Tibial artery (tissue), 4 donors: ENCODE measurements at regions not wholly inside any gene's neighbourhood (a gene's known extent, or its start where the extent isn't known, plus 50 kb on each side); places are given as distances from the start of the nearest gene placed in this dataset.
"Not testable (repeated sequence)": the region's sequence is repeated elsewhere in the genome, so short reads cannot be mapped to it uniquely, and the experiment has no call there.

Experiments
- DNase-seq, 2 donors: peaks; one replicate each; pipeline ENCODE4 v3.0.0-alpha.2; 2019
- H3K27ac ChIP-seq, 2 donors: fragments of 200-600 bp; sonication (generic) in 1 of 2; 1 replicate in 1 of 2; 2 replicates in 1 of 2; pipeline ENCODE4 v1.5.1; 2018 to 2019; ENCODE audit warnings: mild to moderate bottlenecking in 1 of 2
- H3K27me3 ChIP-seq, 2 donors: fragments of 200-600 bp; sonication (generic) in 1 of 2; one replicate each; pipeline versions ENCODE4 v1.5.1 to v1.6.0; 2016 to 2019
- H3K36me3 ChIP-seq, 3 donors: fragments of 200-600 bp; sonication (generic) in 2 of 3; one replicate each; pipeline ENCODE4 v1.5.1; 2016 to 2019; ENCODE audit warnings: mild to moderate bottlenecking in 2 of 3
- H3K4me1 ChIP-seq, 4 donors: fragments of 200-600 bp; sonication (generic) in 2 of 4; 1 replicate in 3 of 4; 2 replicates in 1 of 4; pipeline ENCODE4 v1.5.1; 2016 to 2019
- H3K4me3 ChIP-seq, 2 donors: fragments of 200-600 bp; sonication (generic) in 1 of 2; 1 replicate in 1 of 2; 2 replicates in 1 of 2; pipeline ENCODE4 v1.5.1; 2018 to 2019; ENCODE audit warnings: mild to moderate bottlenecking in 2 of 2
- H3K9me3 ChIP-seq, 3 donors: fragments of 200-600 bp; sonication (generic) in 1 of 3; one replicate each; pipeline ENCODE4 v1.5.1; 2016 to 2019
- CTCF ChIP-seq, 2 experiments: fragments of 200-600 bp in 1 of 2; fragments of 450-650 bp in 1 of 2; IDR thresholded peaks; one replicate each; pipeline ENCODE4 v1.5.1; 2017 to 2019; ENCODE audit warnings: antibody characterized with exemption in 2 of 2, mild to moderate bottlenecking in 1 of 2, moderate library complexity in 1 of 2
- intact Hi-C: fragments of 100-400 bp; cut with DNase I; formaldehyde crosslinking; loops from one replicate; pipeline ENCODE4 v1.15.0; 2023; ENCODE audit warnings: low total_unique reads

GRCh38 chr11:39664023-39664422 is 1795.4 kb downstream of the LRRC4C start:
- Histone ChIP-seq H3K27me3 (no peaks in the 10 kb centered on the region), H3K27ac (no peak overlapping the region), H3K36me3 (no peaks in the 10 kb centered on the region), H3K9me3 (no peaks in the 10 kb centered on the region), H3K4me3 (no peak overlapping the region), H3K4me1 (no peaks in the 10 kb centered on the region)
- intact Hi-C loops: no loop called here
- no peak for DNase-seq
- no peak for TF ChIP-seq CTCF (IDR thresholded peaks at IDR 0.05)

- Histone ChIP-seq H3K9me3 (no peaks in the 10 kb centered on the region), H3K27me3 (no peaks in the 10 kb centered on the region), H3K4me3 (no peak overlapping the region), H3K36me3 (no peaks in the 10 kb centered on the region), H3K27ac (no peak overlapping the region), H3K4me1 (no peaks in the 10 kb centered on the region)
- no peak for TF ChIP-seq CTCF (IDR thresholded peaks at IDR 0.05)
- no peak for DNase-seq
- intact Hi-C loops: no loop called here
These were observed 1797.6 kb downstream of the LRRC4C start for GRCh38 chr11:39661890-39662289.

- Histone ChIP-seq H3K27me3 (no peaks in the 10 kb centered on the region), H3K4me3 (no peak overlapping the region), H3K36me3 (no peaks in the 10 kb centered on the region), H3K27ac (no peak overlapping the region), H3K9me3 (no peaks in the 10 kb centered on the region), H3K4me1 (no peaks in the 10 kb centered on the region)
- intact Hi-C loops: no loop called here
- DNase-seq: no peak
- TF ChIP-seq CTCF (IDR thresholded peaks at IDR 0.05): no peak
These were observed 1807.5 kb downstream of the LRRC4C start for GRCh38 chr11:39651857-39652461.

GRCh38 chr11:39641751-39642150 is 1817.7 kb downstream of the LRRC4C start:
- intact Hi-C loops: no loop called here
- DNase-seq: no peak
- no peak for TF ChIP-seq CTCF (IDR thresholded peaks at IDR 0.05)

GRCh38 chr11:39630365-39630764 is 1829.1 kb downstream of the LRRC4C start:
- no peaks in the 10 kb centered on the region for H3K36me3 ChIP-seq
- intact Hi-C loops: no loop called here
- TF ChIP-seq CTCF (IDR thresholded peaks at IDR 0.05): no peak
- no peaks in the 10 kb centered on the region for H3K27me3 ChIP-seq
- no peak for DNase-seq
- H3K4me1 ChIP-seq: no peaks in the 10 kb centered on the region
- no peaks in the 10 kb centered on the region for H3K9me3 ChIP-seq
- no peak overlapping the region for H3K4me3 ChIP-seq
- H3K27ac ChIP-seq: no peak overlapping the region

More at GRCh38 chr11:39641751-39642150, 1817.7 kb downstream of the LRRC4C start:
- Histone ChIP-seq H3K27ac (no peak overlapping the region), H3K4me3 (no peak overlapping the region), H3K9me3 (no peaks in the 10 kb centered on the region), H3K27me3 (no peaks in the 10 kb centered on the region), H3K4me1 (no peaks in the 10 kb centered on the region), H3K36me3 (no peaks in the 10 kb centered on the region)

- intact Hi-C loops: no loop called here
- DNase-seq: no peak
- Histone ChIP-seq H3K9me3 (no peaks in the 10 kb centered on the region), H3K27me3 (no peaks in the 10 kb centered on the region), H3K27ac (no peak overlapping the region), H3K4me3 (no peak overlapping the region), H3K4me1 (no peaks in the 10 kb centered on the region), H3K36me3 (no peaks in the 10 kb centered on the region)
- no peak for TF ChIP-seq CTCF (IDR thresholded peaks at IDR 0.05)
These were observed 1831.1 kb downstream of the LRRC4C start for GRCh38 chr11:39628311-39628710.

GRCh38 chr11:39620309-39620708 is 1839.1 kb downstream of the LRRC4C start:
- intact Hi-C loops, H3K27me3 ChIP-seq, DNase-seq, H3K4me1 ChIP-seq, H3K9me3 ChIP-seq, H3K4me3 ChIP-seq, H3K36me3 ChIP-seq, H3K27ac ChIP-seq: not testable (repeated sequence)
